ENCODE measurements at regions not wholly inside any gene's neighbourhood (a gene's known extent, or its start where the extent isn't known, plus 50 kb on each side); places are given as distances from the start of the nearest gene placed in this dataset.

- TF ChIP-seq POLR2A (IDR thresholded peaks at IDR 0.05) (no peak), CTCF (IDR thresholded peaks at IDR 0.05) (no peak)
Measured at GRCh38 chr15:87197981-87198380, 1058.6 kb downstream of the NTRK3 start.

All from prostate gland (tissue), 2 donors.